ENCODE measurements at regions not wholly inside any gene's neighbourhood (a gene's known extent, or its start where the extent isn't known, plus 50 kb on each side); places are given as distances from the start of the nearest gene placed in this dataset.
A peak's percentile ranks its signal among the peaks of the same experiment; 100 is the strongest.

DNA sequence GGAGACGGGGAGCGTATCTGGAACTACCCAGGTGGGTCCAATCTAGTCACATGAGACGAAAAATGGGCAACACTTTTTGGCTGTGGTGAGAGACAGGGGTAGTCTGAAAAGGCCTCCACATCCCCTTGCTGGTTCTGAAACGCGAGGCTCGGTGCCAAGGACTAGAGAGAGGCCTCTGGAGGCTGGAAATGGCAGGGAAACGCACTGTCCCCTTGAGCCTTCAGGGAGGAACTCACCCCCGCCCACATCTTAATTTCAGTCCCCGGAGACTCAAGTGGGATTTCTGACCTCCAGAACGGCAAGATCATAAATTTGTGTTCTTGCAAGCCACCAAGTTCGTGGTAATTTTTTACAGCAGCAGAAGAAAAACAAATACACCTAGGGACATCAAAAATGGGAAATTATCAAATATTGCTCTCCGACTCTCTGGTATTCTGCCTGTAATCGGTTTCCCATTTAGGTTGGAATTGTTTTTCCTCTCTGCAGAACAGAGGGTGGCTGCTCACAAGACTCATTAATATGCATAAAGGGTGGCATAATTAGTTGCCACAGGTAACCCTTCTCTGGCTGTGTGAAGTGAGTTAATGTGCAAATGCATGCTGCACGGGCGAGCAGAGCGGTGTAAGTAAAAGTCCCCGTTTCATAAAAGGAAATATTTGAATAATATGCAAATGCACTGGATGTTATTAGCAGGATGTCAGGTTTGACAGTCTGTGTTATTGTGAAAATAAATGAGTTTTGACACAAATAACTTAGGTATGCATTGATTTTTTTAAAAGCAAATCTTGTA lies 185.7 kb downstream of the ARRDC4 start:
- no peak for DNase-seq

DNA sequence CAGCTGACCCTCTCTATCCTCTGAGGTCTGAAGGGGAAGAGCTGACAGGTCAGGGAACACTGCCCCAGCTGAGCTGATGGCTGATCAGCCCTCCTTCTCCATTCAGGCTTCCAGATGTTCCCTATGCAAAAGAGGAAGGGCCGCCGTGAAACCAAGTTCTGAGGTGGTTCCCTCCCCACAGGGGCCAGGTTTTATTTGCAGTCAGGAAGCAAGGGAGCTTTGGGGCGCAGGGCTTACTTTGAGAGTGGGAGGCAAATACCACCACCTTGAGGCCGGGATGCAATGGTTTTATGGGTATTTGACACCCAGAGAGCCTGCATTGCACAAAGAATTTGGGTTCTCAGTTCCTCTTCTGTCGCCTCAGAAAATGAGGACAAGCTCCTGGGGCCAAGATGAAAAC lies 186.9 kb downstream of the ARRDC4 start:
- no peak for DNase-seq

DNA sequence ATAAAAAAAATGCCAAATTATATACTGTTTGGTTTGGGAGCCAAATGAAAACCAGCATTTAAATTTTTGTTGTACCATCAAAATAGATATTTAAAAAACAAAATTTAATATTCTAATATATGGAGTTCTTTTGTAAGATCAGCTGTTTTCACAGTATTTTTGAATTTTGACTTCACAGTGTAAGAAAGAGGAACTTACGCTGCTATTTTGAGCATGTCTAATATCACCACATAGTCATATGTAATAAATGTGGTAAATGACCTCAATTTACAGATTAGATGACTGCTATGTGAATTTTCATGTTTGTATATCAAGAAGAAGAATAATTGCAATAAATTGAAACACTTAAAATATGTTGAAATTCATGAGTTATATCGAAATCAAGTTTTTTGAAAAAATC lies 189.6 kb downstream of the ARRDC4 start:
- no peak for DNase-seq

DNA sequence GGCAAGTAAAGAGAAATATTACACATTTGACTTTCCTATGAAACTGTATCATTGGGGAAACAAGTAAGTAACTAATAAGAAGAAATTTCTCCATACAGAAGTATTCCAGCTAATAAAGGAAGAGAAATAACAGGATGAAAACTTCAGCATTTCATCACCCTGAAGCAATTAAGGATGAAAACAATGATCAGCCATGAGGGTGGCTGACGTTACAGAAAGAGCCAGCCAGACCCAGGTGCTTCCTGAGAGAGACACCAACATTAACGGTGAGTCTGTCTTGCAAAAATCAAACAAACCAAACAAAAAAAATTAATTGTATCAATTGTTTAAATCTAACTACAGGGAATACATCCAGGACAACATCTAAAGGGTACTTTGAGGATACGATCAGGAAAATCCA lies 190.0 kb downstream of the ARRDC4 start:
- no peak for DNase-seq

DNA sequence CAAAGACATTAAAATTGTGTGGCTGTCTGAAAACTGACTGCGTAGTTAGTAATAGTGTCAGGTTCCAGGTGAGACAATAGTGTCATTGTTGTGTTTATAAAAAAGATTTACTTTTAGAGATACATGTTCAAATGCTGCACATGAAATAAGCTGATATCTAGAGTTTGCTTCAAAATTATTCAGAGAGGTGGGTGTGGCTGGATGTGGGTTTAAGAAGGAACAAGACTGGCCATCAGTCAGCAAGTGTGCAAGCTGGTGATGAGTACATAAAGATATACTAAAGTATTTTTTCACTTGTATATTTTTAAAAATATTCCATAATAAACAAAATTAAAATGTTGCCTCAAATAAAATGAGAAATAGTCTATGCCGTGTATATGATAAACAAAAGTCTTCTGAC lies 190.6 kb downstream of the ARRDC4 start:
- DNase-seq, result no peak

DNA sequence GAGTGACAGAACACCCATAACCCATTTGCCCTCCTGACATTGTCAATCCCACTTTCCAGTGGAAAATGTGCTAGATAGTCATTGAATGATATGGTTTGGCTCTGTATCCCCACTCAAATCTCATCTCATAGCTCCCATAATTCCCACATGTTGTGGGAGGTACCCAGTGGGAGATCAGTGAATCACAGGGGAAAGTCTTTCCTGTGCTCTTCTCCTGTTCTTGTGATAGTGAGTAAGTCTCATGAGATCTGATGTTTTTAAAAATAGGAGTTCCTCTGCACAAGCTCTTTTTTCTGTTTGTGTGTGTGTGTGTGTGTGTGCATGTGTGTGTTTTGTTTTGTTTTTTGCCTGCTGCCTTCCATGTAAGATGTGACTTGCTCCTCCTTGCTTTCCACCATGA lies 191.7 kb downstream of the ARRDC4 start:
- no peak for DNase-seq

DNA sequence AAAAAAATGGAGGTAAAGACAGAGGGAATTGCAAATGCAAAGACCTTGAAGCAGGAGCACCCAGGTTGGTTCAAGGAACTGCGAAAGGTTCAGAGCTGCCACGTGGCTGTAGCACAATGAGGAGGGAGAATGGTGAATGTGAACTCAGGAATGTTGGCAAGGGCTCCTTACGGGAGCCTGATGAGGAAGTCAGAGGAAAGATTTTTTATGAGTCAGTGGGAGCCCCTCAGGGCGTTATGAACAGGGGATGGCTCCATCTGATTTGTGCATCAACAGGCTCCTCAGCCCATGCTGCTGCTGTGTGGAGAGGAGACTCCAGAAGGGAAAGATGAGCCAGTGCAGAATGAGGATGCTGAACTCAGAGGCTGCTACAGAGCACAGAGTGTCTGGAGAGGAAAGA lies 194.4 kb downstream of the ARRDC4 start:
- DNase-seq, result no peak

DNA sequence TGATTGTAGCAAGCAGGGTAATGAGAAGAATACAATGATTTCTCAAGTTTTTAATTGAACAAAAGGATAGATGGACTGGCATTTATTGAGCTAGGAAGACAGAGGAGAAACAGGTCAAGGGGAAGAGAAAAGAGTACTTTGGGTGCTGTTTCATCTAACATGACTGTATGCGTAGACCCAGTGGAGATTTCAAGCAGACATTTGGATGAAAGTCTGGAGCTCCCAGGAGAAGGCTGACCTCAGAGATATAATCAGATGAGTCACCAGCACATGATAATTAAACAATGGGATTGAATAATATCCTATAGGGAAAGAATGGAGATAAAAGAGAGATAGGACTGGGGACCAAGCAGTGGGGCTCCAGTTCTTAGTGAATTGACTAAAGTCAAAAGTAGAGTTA lies 194.9 kb downstream of the ARRDC4 start:
- no peak for DNase-seq

DNA sequence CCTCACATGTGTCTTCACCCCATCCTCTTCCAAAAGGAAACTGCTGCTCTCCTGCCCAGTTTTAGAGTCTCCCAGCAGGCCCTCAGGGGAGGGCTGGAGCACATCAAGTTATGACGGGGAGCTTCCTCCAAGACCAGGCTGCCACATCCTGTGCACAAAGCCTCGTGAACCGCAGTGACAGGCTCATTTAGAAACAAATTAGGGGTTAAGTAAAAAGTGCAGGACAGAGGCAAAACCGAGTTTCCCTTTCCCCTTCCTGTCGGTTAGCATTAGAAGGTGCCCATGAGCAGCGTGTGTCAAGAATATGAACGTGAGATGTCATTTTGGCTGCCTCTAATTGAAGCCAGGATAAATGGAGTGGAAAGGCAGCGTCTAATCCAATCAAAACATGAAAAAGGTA lies 199.7 kb downstream of the ARRDC4 start:
- DNase-seq, result peak; percentile 5

DNA sequence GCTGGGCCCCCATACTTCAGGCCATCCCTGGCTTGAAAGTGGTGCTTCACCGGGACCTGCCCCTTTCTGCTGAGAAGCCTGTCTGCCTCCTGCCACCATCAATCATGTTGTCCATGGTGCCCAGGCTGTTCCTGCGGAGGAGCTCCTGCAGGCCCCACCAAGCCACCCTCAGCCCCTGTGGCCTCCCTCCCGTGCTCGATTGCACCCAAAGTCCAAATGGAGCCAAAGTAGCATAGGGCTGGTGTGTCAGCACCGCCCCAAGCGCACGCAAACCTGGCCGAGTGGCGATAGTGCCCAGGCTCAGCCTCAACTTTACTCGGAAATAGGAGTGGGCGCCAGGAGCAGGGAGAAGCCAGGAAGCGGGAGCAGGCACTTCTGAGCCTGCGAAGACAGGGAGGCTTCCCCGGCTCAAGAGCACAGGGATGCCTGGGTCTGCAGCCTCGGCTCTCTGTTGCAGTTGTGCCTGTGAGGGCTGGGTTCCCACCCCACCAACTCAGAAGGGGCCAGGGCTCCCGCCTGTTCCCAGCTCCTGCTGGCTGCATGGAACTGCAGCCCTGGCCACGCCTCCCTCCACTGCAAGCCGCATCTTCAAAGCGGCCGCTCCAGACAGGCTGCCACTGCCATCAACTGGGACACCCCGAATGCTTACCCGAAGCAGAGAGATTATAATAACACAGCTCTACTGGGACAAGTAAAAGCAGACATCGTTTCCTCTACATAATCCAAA lies 203.0 kb downstream of the ARRDC4 start:
- DNase-seq, result no peak

DNA sequence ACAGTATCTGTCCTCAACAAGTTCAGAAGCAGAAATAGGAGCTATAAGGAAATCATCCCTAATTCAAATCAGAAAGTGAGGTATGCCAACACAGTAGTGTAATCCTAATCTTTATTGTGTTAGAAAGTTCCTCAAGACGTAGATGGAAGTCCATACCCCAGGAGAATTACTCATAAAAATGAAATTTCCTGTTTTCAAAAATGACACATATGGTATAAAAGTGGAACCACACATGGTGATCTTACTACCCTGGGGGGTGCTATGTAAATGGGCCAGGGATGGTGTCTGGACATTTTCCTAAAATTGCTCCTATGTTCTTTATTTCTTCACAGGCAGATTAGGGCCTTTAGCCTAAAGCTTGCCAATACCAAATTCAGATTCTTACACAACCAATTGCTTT lies 204.1 kb downstream of the ARRDC4 start:
- no peak for DNase-seq

DNA sequence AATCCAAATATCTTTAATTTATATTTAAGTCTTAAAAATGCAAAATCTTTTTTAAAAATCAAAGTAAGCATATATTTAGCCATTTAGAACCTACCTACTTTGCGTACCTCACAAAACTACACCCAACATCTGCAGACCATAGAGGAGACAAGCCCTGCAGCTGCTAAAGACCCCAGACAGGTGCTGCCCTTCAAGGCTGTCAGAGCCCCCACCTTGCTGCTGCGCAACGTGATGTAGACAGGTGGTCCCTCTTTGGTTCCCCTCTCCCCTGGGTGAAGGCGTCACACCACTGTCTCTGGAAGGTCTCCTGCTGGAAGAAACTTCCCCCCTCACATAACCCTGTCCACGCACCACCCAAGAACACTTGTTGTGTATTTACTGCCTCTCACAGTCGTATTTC lies 204.5 kb downstream of the ARRDC4 start:
- DNase-seq, result no peak

DNA sequence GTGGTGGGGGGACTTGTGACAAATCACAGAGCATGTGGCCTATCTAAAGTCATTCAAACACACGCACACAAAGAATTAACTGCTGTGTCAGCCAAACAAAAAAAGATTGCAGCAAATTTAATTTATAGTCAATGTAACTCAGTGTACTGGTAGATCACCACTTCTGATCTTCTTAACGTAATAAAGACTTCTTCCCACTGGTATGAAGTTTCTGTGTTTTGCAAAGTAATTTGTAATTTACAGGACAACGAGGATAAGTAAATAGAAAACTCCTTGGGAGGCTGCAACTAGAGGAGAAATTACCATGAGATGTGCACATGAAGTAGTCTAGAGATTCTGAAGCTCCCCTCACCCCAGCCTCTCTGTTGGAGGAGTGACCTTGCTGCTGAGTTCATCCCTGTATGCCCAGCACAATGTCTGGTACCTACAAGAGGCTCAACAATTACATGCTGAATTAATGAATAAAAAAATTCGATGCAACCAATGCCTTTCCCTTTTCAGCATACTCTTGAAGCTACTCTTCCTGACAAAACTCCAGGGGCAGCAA lies 207.3 kb downstream of the ARRDC4 start:
- DNase-seq, result no peak

DNA sequence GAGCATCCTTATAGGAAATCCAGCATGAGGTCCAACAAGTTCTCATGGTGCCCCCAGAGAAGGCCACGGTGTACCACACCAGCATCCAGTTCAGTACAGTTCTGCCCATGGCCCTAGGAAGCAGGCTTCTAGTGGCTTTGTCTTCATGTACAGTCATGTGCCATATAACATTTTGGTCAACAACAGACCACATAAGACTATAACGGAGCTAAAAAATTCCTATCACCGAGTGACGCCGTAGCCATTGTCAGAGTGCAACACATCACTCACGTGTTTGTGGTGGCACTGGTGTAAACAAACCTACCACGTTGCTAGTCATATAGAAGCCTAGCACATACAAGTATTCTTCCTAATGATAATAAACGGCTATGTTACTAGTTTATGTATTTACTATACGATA lies 209.0 kb downstream of the ARRDC4 start:
- DNase-seq, result no peak

DNA sequence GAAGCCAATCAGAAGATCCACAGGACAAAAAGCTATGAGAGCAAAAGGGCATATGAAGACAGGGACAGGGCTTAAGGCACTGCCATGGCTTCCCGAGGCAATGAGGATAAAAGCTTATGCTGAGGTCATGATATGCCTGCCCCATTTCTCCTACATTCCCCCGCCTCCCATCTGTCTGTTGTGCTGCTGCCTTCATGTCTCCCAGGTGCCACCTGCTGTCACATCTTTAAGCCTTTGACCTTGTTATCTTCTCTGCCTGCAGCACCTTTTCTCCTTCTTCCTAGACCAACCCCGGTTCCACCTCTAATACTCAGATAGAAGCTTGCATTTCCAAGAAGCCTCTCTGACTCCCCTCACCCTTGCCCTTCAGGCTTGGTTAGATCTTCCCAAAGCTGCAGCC lies 213.8 kb downstream of the ARRDC4 start:
- no peak for DNase-seq

DNA sequence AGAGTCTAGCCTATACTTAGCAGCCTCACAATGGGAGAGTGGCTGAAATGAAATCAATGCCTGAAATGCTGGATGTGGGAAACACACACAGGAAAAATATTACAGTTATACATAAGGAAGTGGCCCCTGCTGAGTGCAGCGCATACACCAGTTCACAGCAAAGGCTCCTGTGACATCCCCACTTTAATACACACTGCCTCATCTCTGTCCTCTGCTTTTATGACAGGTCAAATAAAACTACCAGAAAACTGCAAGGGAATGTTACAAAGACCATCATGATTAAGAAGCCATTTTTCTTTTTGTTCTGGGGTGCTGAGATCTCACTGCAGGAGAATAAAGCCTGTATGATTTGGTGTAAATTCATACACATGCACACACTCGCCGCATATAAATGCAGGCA lies 214.3 kb downstream of the ARRDC4 start:
- DNase-seq, result no peak

DNA sequence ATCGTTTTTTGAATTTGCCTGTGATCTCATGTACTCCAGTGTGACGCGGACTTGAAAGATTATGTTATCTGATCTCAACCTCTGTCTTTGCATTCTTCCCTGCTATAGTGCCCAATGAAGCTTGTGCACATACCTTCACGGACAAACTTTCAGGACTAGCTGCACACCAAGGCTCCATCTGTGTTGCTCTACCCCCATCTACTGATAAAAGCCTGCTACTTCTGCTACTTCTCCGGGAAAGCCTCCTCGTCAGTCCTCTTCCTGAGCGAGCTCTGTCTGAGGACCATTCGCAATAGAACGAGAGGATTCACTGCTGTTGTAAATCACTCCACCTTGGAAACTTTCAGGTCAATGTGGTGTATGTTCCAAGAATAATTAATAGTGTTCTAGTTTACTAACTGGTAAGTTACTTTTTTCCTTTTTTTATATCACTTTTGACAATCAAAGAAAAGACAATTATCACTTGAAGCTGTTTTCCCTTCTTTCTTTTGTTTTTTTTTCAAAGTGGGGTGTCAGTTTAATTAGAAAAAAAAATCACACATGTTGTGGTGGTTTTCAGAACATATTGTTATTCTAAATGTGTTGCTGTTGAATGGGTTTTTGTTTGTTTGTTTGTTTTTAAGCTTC lies 217.6 kb downstream of the ARRDC4 start:
- peak; percentile 19 for DNase-seq

DNA sequence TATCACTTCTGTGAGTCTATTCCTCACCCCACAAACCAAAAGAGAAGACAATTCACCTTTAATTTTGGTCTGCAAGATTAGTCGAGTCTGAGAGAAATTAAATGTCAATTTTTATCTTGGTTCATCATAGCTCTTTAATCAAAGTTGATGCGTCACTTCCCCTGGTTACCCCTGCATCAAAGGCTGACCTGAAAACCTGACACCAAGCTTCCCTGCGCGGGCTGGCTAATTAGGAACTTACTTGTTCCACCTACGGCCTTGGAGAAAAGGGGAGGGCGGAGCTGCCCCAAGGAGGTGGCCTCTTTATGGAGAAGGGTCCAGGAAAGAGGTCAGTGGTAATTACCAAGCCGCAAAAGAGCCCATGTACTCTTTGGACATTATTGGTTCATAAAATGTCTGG lies 218.4 kb downstream of the ARRDC4 start:
- no peak for DNase-seq

DNA sequence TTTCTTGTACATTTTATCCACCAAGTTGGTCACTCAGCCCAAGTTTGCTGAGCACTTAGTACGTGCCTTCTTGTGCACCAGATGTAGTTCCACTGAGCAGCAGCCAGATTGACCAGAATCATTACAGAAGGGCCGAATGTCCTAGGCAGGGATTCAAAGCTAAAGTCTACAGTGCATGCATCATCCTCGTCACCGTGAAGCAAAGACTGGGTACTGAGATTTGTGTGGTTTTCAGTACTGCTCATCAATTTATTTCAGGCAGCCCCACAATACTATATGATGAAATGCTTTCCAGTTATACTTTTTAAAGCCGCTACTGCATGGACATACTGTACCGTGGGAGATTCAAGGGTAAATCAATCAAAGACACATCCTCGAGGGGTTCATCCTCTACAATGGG lies 227.0 kb downstream of the ARRDC4 start:
- no peak for DNase-seq

DNA sequence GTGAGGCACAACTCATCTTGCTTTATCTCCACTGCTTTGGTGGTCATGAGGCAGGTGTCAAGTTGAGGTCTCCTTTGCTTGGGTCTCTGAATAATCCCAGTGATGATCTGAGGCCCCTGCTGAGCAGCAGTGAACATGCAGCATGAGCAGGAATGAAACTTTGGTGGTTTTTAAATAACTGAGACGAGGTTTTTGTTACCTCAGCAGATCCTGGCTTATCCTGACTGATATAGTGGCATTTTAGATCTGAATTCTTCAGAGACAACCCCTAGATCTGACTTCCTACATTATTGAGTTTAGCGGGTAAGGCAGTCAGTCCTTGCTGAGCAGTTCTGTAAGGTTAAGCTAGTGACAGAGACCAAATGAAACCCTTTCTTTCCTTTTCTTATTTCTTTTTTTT lies 230.4 kb downstream of the ARRDC4 start:
- no peak for DNase-seq

DNA sequence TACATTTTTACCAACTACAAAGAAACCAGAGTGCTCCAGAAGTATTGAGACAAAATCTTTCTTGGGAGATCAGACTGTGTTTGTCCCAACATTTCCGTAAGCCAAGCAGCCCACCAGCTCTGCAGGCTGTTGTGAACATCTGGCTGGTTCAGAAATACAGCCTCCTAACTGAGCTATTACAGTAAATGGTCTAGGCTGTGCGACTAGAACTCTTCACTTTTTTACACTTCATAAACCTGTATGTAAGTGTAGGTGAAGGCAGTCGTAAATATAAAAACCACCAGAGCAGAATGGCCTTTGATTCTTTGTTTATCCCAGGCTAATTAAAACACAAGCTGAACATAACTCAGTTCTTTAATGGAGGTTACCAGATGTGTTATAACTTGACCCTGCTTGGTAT lies 235.3 kb downstream of the ARRDC4 start:
- DNase-seq, result no peak

DNA sequence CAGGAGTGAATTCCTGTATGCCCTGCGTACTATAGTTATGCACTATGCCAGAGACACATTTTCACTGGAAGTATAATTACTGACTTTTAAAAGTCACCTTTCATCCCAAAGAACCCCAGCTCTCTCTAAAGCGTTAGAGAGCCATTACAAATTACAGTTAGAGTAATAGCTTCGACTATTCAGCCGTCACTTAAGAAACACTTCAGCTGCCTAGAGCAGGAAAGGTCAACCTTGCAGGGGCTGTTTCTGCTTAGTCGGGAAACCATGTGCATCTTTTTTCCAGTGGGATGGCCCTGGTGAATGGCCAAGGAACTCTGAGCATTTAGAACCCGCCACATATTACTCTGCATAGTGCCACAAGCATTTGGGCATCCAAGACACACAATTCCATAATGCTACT lies 235.9 kb downstream of the ARRDC4 start:
- no peak for DNase-seq

DNA sequence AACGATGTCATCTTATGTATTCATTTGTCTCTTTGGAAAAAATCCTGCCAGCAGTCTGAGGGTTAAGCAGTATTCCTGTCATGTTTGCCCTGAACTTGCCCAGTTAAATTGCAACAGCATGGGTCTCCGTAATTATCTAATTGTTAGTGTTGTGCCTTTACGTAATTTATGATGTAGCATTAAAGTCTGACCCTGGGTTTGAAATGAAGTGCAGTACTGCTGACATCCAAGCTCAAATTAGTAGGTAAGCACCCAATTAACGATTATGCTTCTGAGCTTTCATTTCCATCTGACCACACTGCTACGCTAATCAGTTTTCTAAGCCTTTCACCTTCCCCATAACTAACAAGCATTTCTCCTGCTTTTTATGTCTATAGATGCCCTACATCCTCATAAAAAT lies 241.8 kb downstream of the ARRDC4 start:
- DNase-seq, result no peak
